H1 (cell line): ENCODE measurements at regions not wholly inside any gene's neighbourhood (a gene's known extent, or its start where the extent isn't known, plus 50 kb on each side); places are given as distances from the start of the nearest gene placed in this dataset.

Experiments used
- FOSL1 ChIP-seq: IDR thresholded peaks from 2 replicates; pipeline ENCODE4 v1.6.1; 2011; ENCODE audit warnings: mild to moderate bottlenecking, low read depth, low read length, moderate library complexity; ENCODE audit not compliant: insufficient read depth
- JUN ChIP-seq: IDR thresholded peaks from 2 replicates; pipeline ENCODE4 v1.6.1; 2011; ENCODE audit warnings: low read depth, mild to moderate bottlenecking, improper control_type of control experiment, low read length
- SUZ12 ChIP-seq: fragments of 200-600 bp; sonication (generic); IDR thresholded peaks from 2 replicates; pipeline ENCODE4 v1.6.1; 2012; ENCODE audit warnings: mild to moderate bottlenecking, inconsistent platforms, low read length, moderate library complexity, mixed read lengths
- TEAD4 ChIP-seq: IDR thresholded peaks from 2 replicates; pipeline ENCODE4 v1.6.1; 2012; ENCODE audit warnings: low read depth, low read length, inconsistent platforms, mixed read lengths

DNA sequence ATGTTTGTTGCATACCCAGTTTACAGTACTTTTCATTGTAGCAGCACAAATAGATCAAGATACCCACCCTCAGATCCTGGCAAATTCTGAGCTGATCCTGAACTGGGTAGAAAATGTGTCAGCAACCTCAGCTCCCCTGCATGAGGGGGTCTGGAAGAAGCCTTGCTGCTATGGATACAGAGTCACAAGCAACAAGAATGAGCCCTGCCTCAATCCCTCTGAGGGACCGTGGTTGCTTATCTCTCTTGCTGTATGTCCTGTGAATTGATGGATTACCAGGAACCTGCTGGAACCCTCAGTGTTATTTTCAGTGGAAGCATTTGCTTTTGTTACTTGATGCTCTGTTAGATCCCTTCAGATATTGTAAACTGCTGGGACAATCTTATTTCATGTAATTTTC, 331.0 kb downstream of the STIM2 start (continued):
- TF ChIP-seq SUZ12, result no peak
- no peak for TF ChIP-seq JUN
- no peak for TF ChIP-seq TEAD4
- no peak for TF ChIP-seq FOSL1
